Transverse colon (tissue), 4 donors: ENCODE measurements at regions not wholly inside any gene's neighbourhood (a gene's known extent, or its start where the extent isn't known, plus 50 kb on each side); places are given as distances from the start of the nearest gene placed in this dataset.

Source experiments
- DNase-seq: peaks from one replicate; pipeline ENCODE4 v3.0.0-alpha.2; 2019
- H3K27ac ChIP-seq, 4 donors: fragments of 200-600 bp; sonication (generic); 2 replicates each; pipeline ENCODE4 v1.5.1; 2016 to 2018; ENCODE audit warnings: inconsistent platforms in 4 of 4
- H3K27me3 ChIP-seq: fragments of 200-600 bp; sonication (generic); 2 replicates; pipeline ENCODE4 v1.5.1; 2017; ENCODE audit warnings: inconsistent platforms
- H3K36me3 ChIP-seq, 4 donors: fragments of 200-600 bp; sonication (generic); 2 replicates each; pipeline ENCODE4 v1.5.1; 2017 to 2019; ENCODE audit warnings: inconsistent platforms in 4 of 4
- H3K4me1 ChIP-seq, 4 donors: fragments of 200-600 bp; sonication (generic); 2 replicates each; pipeline ENCODE4 v1.5.1; 2017 to 2020; ENCODE audit warnings: inconsistent platforms in 4 of 4
- H3K4me3 ChIP-seq, 4 donors: fragments of 200-600 bp; sonication (generic); 1 replicate in 1 of 4; 2 replicates in 3 of 4; pipeline versions ENCODE4 v1.5.1 to v1.6.1; 2017 to 2019; ENCODE audit warnings: inconsistent platforms in 4 of 4
- H3K9me3 ChIP-seq, 2 donors: fragments of 200-600 bp; sonication (generic); 2 replicates each; pipeline ENCODE4 v1.5.1; 2017 to 2019; ENCODE audit warnings: inconsistent platforms in 2 of 2
- CTCF ChIP-seq, 5 experiments: fragments of 200-600 bp in 3 of 5; fragments of 450-650 bp in 2 of 5; sonication (generic) in 3 of 5; IDR thresholded peaks; 1 replicate in 2 of 5; 2 replicates in 3 of 5; pipeline ENCODE4 v1.5.1; 2016 to 2017; ENCODE audit warnings: antibody characterized with exemption in 5 of 5, inconsistent platforms in 3 of 5, mild to moderate bottlenecking in 2 of 5, moderate library complexity in 1 of 5
- EP300 ChIP-seq: sonication (generic); formaldehyde crosslinking; IDR thresholded peaks from one replicate; pipeline ENCODE4 v1.6.1; 2017; ENCODE audit warnings: antibody characterized with exemption, low read depth
- POLR2A ChIP-seq: fragments of 450-650 bp; IDR thresholded peaks from one replicate; pipeline ENCODE4 v1.6.1; 2016; ENCODE audit warnings: antibody characterized with exemption, mild to moderate bottlenecking, moderate library complexity
- POLR2AphosphoS5 ChIP-seq, 3 donors: sonication (generic); formaldehyde crosslinking; IDR thresholded peaks; one replicate each; pipeline ENCODE4 v1.6.1; 2016; ENCODE audit warnings: antibody characterized with exemption in 3 of 3
- WGBS, 2 donors: methylation state at CpG; one replicate each; pipeline ENCODE4 v1.1.5; 2018; ENCODE audit warnings: low coverage in 1 of 2; 5-methylcytosine and 5-hydroxymethylcytosine counted together
- in situ Hi-C, 4 donors: fragments of 200-750 bp; cut with MboI; loops; one replicate each; pipeline versions ENCODE4 v1.15.0 to v1.15.1; 2017; ENCODE audit warnings: low sequenced_read_pairs in 3 of 4, low pct_ligation_motif_present in 1 of 4, low pct_unique_long_range_greater_than_20kb in 1 of 4
- intact Hi-C: fragments of 100-400 bp; cut with DNase I; formaldehyde crosslinking; loops from one replicate; pipeline ENCODE4 v1.15.1; 2023; ENCODE audit warnings: low total_unique reads

- intact Hi-C loops: no loop called here
- TF ChIP-seq CTCF (IDR thresholded peaks at IDR 0.05): no peak
- no peak for TF ChIP-seq POLR2A
- TF ChIP-seq EP300: no peak
- TF ChIP-seq POLR2AphosphoS5 (IDR thresholded peaks at IDR 0.05): no peak
- peaks cover under 1 to 4% of the 10 kb centered on the region in 2 donors for H3K9me3 ChIP-seq
- H3K4me1 ChIP-seq: peaks cover 0 to 11% (median 5%) of the 10 kb centered on the region in 4 donors
- H3K36me3 ChIP-seq: no peaks in the 10 kb centered on the region
- H3K4me3 ChIP-seq: no peak overlapping the region
- 89% methylated on average over 8 of the region's 8 CpGs; no CpG with 5 or more reads in 1 of the 2 donors for WGBS, 2 donors
- DNase-seq: no peak
- in situ Hi-C loops: no loop called here
- no peak overlapping the region for H3K27ac ChIP-seq
- no peaks in the 10 kb centered on the region for H3K27me3 ChIP-seq
These were observed 336.0 kb downstream of the SHANK2 start for GRCh38 chr11:70916351-70916750.

- WGBS, 2 donors: 69 to 80% methylated on average over 7 of the region's 7 CpGs
These were observed 334.1 kb downstream of the SHANK2 start for GRCh38 chr11:70918242-70918641.

GRCh38 chr11:70921804-70922203 is 330.6 kb downstream of the SHANK2 start:
- no peaks in the 10 kb centered on the region for H3K27me3 ChIP-seq
- TF ChIP-seq POLR2AphosphoS5 (IDR thresholded peaks at IDR 0.05) (no peak), EP300 (no peak), CTCF (IDR thresholded peaks at IDR 0.05) (no peak), POLR2A (no peak)
- no peaks in the 10 kb centered on the region for H3K4me1 ChIP-seq
- 91 to 98% methylated on average over 4 of the region's 4 CpGs for WGBS, 2 donors
- in situ Hi-C loops (no loop called here), intact Hi-C loops (no loop called here)
- no peak for DNase-seq
- no peak overlapping the region for H3K27ac ChIP-seq
- peaks cover 14 to 17% of the 10 kb centered on the region in 2 donors for H3K9me3 ChIP-seq
- H3K36me3 ChIP-seq: no peaks in the 10 kb centered on the region
- H3K4me3 ChIP-seq: no peak overlapping the region

More at GRCh38 chr11:70918242-70918641, 334.1 kb downstream of the SHANK2 start:
- Histone ChIP-seq H3K27me3 (no peaks in the 10 kb centered on the region), H3K4me3 (no peak overlapping the region), H3K4me1 (peaks cover 0 to 11% (median 5%) of the 10 kb centered on the region in 4 donors), H3K36me3 (no peaks in the 10 kb centered on the region), H3K9me3 (peaks cover 14 to 17% of the 10 kb centered on the region in 2 donors), H3K27ac (no peak overlapping the region)
- no peak for TF ChIP-seq CTCF (IDR thresholded peaks at IDR 0.05)
- no peak for TF ChIP-seq POLR2AphosphoS5 (IDR thresholded peaks at IDR 0.05)
- TF ChIP-seq POLR2A: no peak
- TF ChIP-seq EP300: no peak
- in situ Hi-C loops: no loop called here
- no peak for DNase-seq
- intact Hi-C loops: no loop called here

GRCh38 chr11:70924108-70924507 is 328.3 kb downstream of the SHANK2 start:
- no peak overlapping the region for H3K4me3 ChIP-seq
- no peaks in the 10 kb centered on the region for H3K36me3 ChIP-seq
- H3K27me3 ChIP-seq: no peaks in the 10 kb centered on the region
- no peaks in the 10 kb centered on the region for H3K4me1 ChIP-seq
- peaks cover 14 to 17% of the 10 kb centered on the region in 2 donors for H3K9me3 ChIP-seq
- 84% methylated on average over 6 of the region's 8 CpGs; no CpG with 5 or more reads in 1 of the 2 donors for WGBS, 2 donors
- in situ Hi-C loops (no loop called here), intact Hi-C loops (no loop called here)
- no peak overlapping the region for H3K27ac ChIP-seq
- TF ChIP-seq POLR2A (no peak), POLR2AphosphoS5 (IDR thresholded peaks at IDR 0.05) (no peak), EP300 (no peak), CTCF (IDR thresholded peaks at IDR 0.05) (no peak)
- no peak for DNase-seq
